ENCODE measurements at regions not wholly inside any gene's neighbourhood (a gene's known extent, or its start where the extent isn't known, plus 50 kb on each side); places are given as distances from the start of the nearest gene placed in this dataset.

DNA sequence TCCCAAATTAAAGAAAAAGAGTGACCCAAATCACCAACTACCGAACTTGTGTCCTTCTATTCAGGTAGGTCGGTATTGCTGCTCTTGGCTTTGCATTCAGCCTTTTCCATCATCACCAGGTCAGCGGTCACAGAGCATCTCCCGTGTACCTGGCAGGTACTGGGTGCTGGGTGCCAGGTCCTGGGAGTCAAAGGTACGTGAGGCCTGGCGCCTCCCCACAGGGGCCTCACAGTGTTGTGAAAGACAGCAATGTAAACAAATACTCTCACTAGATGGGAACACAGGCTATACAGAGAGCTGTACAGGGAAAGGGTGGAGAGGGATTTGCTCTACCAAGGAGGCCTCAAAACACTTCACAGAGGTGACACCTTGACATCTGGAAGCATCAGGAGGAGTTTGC is 86.7 kb downstream of the ZIC5 start:
- no peak overlapping the region for H3K27ac Mint-ChIP-seq (ENCODE audit: unreplicated experiment)
- peaks cover 4% of the 10 kb centered on the region for H3K27me3 Mint-ChIP-seq (ENCODE audit: unreplicated experiment)
- no peak for DNase-seq
- no peak for TF ChIP-seq CTCF (IDR thresholded peaks at IDR 0.05; ENCODE audit: partially characterized antibody, unreplicated experiment)
- no peaks in the 10 kb centered on the region for H3K36me3 Mint-ChIP-seq (ENCODE audit: unreplicated experiment)
- no peak overlapping the region for H3K4me3 Mint-ChIP-seq (ENCODE audit: unreplicated experiment)
- H3K9me3 Mint-ChIP-seq (ENCODE audit: unreplicated experiment), result no peaks in the 10 kb centered on the region
- H3K4me1 Mint-ChIP-seq (ENCODE audit: low read depth, unreplicated experiment), result no peaks in the 10 kb centered on the region

GRCh38 chr13:99883805-99884204 is 87.8 kb downstream of the ZIC5 start:
- Mint-ChIP-seq H3K9me3 (ENCODE audit: unreplicated experiment) (no peaks in the 10 kb centered on the region), H3K36me3 (ENCODE audit: unreplicated experiment) (no peaks in the 10 kb centered on the region), H3K4me1 (ENCODE audit: low read depth, unreplicated experiment) (no peaks in the 10 kb centered on the region), H3K4me3 (ENCODE audit: unreplicated experiment) (no peak overlapping the region), H3K27me3 (ENCODE audit: unreplicated experiment) (peaks cover 4% of the 10 kb centered on the region), H3K27ac (ENCODE audit: unreplicated experiment) (no peak overlapping the region)
- no peak for TF ChIP-seq CTCF (IDR thresholded peaks at IDR 0.05; ENCODE audit: partially characterized antibody, unreplicated experiment)
- DNase-seq, result no peak

- Mint-ChIP-seq H3K27ac (ENCODE audit: unreplicated experiment) (no peak overlapping the region), H3K36me3 (ENCODE audit: unreplicated experiment) (no peaks in the 10 kb centered on the region), H3K4me3 (ENCODE audit: unreplicated experiment) (no peak overlapping the region), H3K9me3 (ENCODE audit: unreplicated experiment) (no peaks in the 10 kb centered on the region), H3K27me3 (ENCODE audit: unreplicated experiment) (peaks cover 2% of the 10 kb centered on the region), H3K4me1 (ENCODE audit: low read depth, unreplicated experiment) (no peaks in the 10 kb centered on the region)
- no peak for DNase-seq
- TF ChIP-seq CTCF (IDR thresholded peaks at IDR 0.05; ENCODE audit: partially characterized antibody, unreplicated experiment), result no peak
These were observed 92.5 kb downstream of the ZIC5 start for GRCh38 chr13:99878921-99879610.

GRCh38 chr13:99876651-99877050 is 94.9 kb downstream of the ZIC5 start:
- peaks cover 2% of the 10 kb centered on the region for H3K27me3 Mint-ChIP-seq (ENCODE audit: unreplicated experiment)
- H3K27ac Mint-ChIP-seq (ENCODE audit: unreplicated experiment), result no peak overlapping the region
- no peak for DNase-seq
- H3K4me3 Mint-ChIP-seq (ENCODE audit: unreplicated experiment), result no peak overlapping the region
- no peaks in the 10 kb centered on the region for H3K9me3 Mint-ChIP-seq (ENCODE audit: unreplicated experiment)
- H3K36me3 Mint-ChIP-seq (ENCODE audit: unreplicated experiment), result no peaks in the 10 kb centered on the region
- TF ChIP-seq CTCF (IDR thresholded peaks at IDR 0.05; ENCODE audit: partially characterized antibody, unreplicated experiment), result no peak
- H3K4me1 Mint-ChIP-seq (ENCODE audit: low read depth, unreplicated experiment), result no peaks in the 10 kb centered on the region

- H3K9me3 Mint-ChIP-seq (ENCODE audit: unreplicated experiment), result no peaks in the 10 kb centered on the region
- H3K4me1 Mint-ChIP-seq (ENCODE audit: low read depth, unreplicated experiment), result peaks cover 3% of the 10 kb centered on the region
- H3K27ac Mint-ChIP-seq (ENCODE audit: unreplicated experiment), result no peak overlapping the region
- H3K4me3 Mint-ChIP-seq (ENCODE audit: unreplicated experiment), result no peak overlapping the region
- no peak for DNase-seq
- H3K36me3 Mint-ChIP-seq (ENCODE audit: unreplicated experiment), result no peaks in the 10 kb centered on the region
- peaks cover 2% of the 10 kb centered on the region for H3K27me3 Mint-ChIP-seq (ENCODE audit: unreplicated experiment)
- TF ChIP-seq CTCF (IDR thresholded peaks at IDR 0.05; ENCODE audit: partially characterized antibody, unreplicated experiment), result no peak
These were observed 96.2 kb downstream of the ZIC5 start for GRCh38 chr13:99875391-99875790.
